H1 (cell line): ENCODE measurements at regions not wholly inside any gene's neighbourhood (a gene's known extent, or its start where the extent isn't known, plus 50 kb on each side); places are given as distances from the start of the nearest gene placed in this dataset.

ENCODE experiments used
- CTCF ChIA-PET: fragments of 300-600 bp; sonication (Branson Sonifier 250); formaldehyde crosslinking; loops from one replicate; lab custom pipeline; 2021; ENCODE audit not compliant: partially characterized antibody; lab: Charles Lee
- POLR2A ChIA-PET: fragments of 300-600 bp; sonication (Branson Sonifier 250); formaldehyde crosslinking; loops from one replicate; lab custom pipeline; 2021; ENCODE audit warnings: inconsistent platforms; ENCODE audit not compliant: partially characterized antibody; lab: Charles Lee
- DNase-seq, 2 experiments: peaks; one replicate each; pipeline versions ENCODE4 v3.0.0 to v3.0.0-alpha.2; 2010 to 2022; ENCODE audit warnings: low spot score in 2 of 2, low read depth in 1 of 2, mixed read lengths in 1 of 2
- FAIRE-seq: peaks from 2 replicates; lab custom pipeline; 2011; peaks lifted over from hg19 to GRCh38; lab: Jason Lieb, UNC
- H2AFZ ChIP-seq: 2 replicates; pipeline ENCODE4 v1.8.1; 2012; ENCODE audit warnings: low read length, inconsistent platforms
- H2AK5ac ChIP-seq: 2 replicates; pipeline ENCODE4 v1.6.1; 2013; ENCODE audit warnings: low read depth, low read length
- H2BK120ac ChIP-seq: replicated peaks from 2 replicates; pipeline ENCODE3; 2013; ENCODE audit warnings: low read depth, low read length, inconsistent platforms
- H2BK12ac ChIP-seq: 2 replicates; pipeline ENCODE4 v1.6.1; 2013; ENCODE audit warnings: low read depth, low read length
- H2BK15ac ChIP-seq: 2 replicates; pipeline ENCODE4 v1.6.1; 2013; ENCODE audit warnings: low read length
- H2BK20ac ChIP-seq: 2 replicates; pipeline ENCODE4 v1.6.1; 2013; ENCODE audit warnings: low read length
- H2BK5ac ChIP-seq: 2 replicates; pipeline ENCODE4 v1.6.1; 2013; ENCODE audit warnings: low read depth, low read length
- H3K14ac ChIP-seq: 2 replicates; pipeline ENCODE4 v1.6.1; 2013; ENCODE audit warnings: inconsistent platforms; ENCODE audit not compliant: insufficient read length
- H3K18ac ChIP-seq: 2 replicates; pipeline ENCODE4 v1.6.1; 2013; ENCODE audit warnings: low read length; ENCODE audit errors: extremely low read depth
- H3K23ac ChIP-seq: 2 replicates; pipeline ENCODE4 v1.6.1; 2013; ENCODE audit warnings: inconsistent platforms; ENCODE audit not compliant: insufficient read length
- H3K23me2 ChIP-seq: 2 replicates; pipeline ENCODE4 v1.6.1; 2013; ENCODE audit warnings: low read depth, low read length
- H3K27ac ChIP-seq: 2 replicates; pipeline ENCODE4 v1.6.1; 2011; ENCODE audit warnings: low read depth, low read length, inconsistent platforms
- H3K27me3 ChIP-seq, 4 experiments: replicated peaks in 1 of 4; 1 replicate in 1 of 4; 2 replicates in 3 of 4; pipeline versions ENCODE4 v1.6.1 to v1.8.1; 2011 to 2013; ENCODE audit warnings: low read length in 3 of 4, mild to moderate bottlenecking in 3 of 4, inconsistent platforms in 2 of 4, mixed read lengths in 2 of 4, moderate library complexity in 1 of 4; ENCODE audit not compliant: control insufficient read depth in 3 of 4, insufficient read depth in 3 of 4; ENCODE audit errors: extremely low read depth in 1 of 4
- H3K36me3 ChIP-seq, 4 experiments: 2 replicates each; pipeline versions ENCODE4 v1.6.1 to v1.8.1; 2011 to 2013; ENCODE audit warnings: mild to moderate bottlenecking in 4 of 4, low read length in 3 of 4, moderate library complexity in 2 of 4, control low read depth in 1 of 4, inconsistent platforms in 1 of 4; ENCODE audit not compliant: insufficient read depth in 4 of 4, control insufficient read depth in 2 of 4
- H3K4ac ChIP-seq: replicated peaks from 2 replicates; pipeline ENCODE3; 2013; ENCODE audit warnings: low read length, low read depth, mixed read lengths, inconsistent platforms; ENCODE audit not compliant: insufficient read length
- H3K4me1 ChIP-seq, 4 experiments: replicated peaks in 1 of 4; 1 replicate in 1 of 4; 2 replicates in 3 of 4; pipeline versions ENCODE4 v1.6.1 to v1.8.1; 2011 to 2013; ENCODE audit warnings: low read length in 3 of 4, inconsistent platforms in 2 of 4, mixed read lengths in 1 of 4; ENCODE audit not compliant: insufficient read depth in 4 of 4, control insufficient read depth in 3 of 4
- H3K4me2 ChIP-seq, 2 experiments: 2 replicates each; pipeline versions ENCODE4 v1.6.1 to v1.8.1; 2011 to 2013; ENCODE audit warnings: low read depth in 2 of 2, low read length in 2 of 2, control low read depth in 1 of 2, inconsistent platforms in 1 of 2, mild to moderate bottlenecking in 1 of 2; ENCODE audit not compliant: insufficient read depth in 1 of 2
- H3K4me3 ChIP-seq, 4 experiments: fragments of 200-600, 300-600 bp in 1 of 4; sonication (generic), shearing (Covaris generic), sonication (Bioruptor Twin) in 1 of 4; 2 replicates each; pipeline versions ENCODE4 v1.5.1 to v1.8.1; 2011 to 2016; ENCODE audit warnings: low read length in 4 of 4, low read depth in 3 of 4, control low read depth in 2 of 4, inconsistent platforms in 2 of 4, mild to moderate bottlenecking in 2 of 4, mixed read lengths in 1 of 4, moderate library complexity in 1 of 4; ENCODE audit not compliant: insufficient read depth in 2 of 4; ENCODE audit errors: extremely low read depth in 1 of 4
- H3K56ac ChIP-seq: replicated peaks from 2 replicates; pipeline ENCODE3; 2013; ENCODE audit warnings: low read depth, mild to moderate bottlenecking, mixed read lengths, low read length, inconsistent platforms; ENCODE audit not compliant: insufficient read length
- H3K79me1 ChIP-seq: 2 replicates; pipeline ENCODE4 v1.6.1; 2013; ENCODE audit warnings: low read depth, low read length, control low read depth
- H3K79me2 ChIP-seq, 2 experiments: 2 replicates each; pipeline versions ENCODE4 v1.6.1 to v1.8.1; 2012 to 2013; ENCODE audit warnings: low read length in 2 of 2, mild to moderate bottlenecking in 2 of 2, inconsistent platforms in 1 of 2; ENCODE audit not compliant: insufficient read depth in 2 of 2, control insufficient read depth in 1 of 2
- H3K9ac ChIP-seq, 4 experiments: replicated peaks in 1 of 4; 1 replicate in 1 of 4; 2 replicates in 3 of 4; pipeline versions ENCODE4 v1.6.1 to v1.8.1; 2011 to 2013; ENCODE audit warnings: low read depth in 3 of 4, low read length in 3 of 4, control low read depth in 2 of 4, mild to moderate bottlenecking in 2 of 4, moderate library complexity in 2 of 4, inconsistent platforms in 1 of 4; ENCODE audit errors: extremely low read depth in 1 of 4
- H3K9me3 ChIP-seq, 2 experiments: 2 replicates each; pipeline versions ENCODE4 v1.6.1 to v1.8.1; 2012 to 2013; ENCODE audit warnings: mild to moderate bottlenecking in 2 of 2, moderate library complexity in 2 of 2, control low read depth in 1 of 2, inconsistent platforms in 1 of 2, low read depth in 1 of 2, low read length in 1 of 2, mixed read lengths in 1 of 2; ENCODE audit not compliant: insufficient read depth in 2 of 2
- H4K20me1 ChIP-seq, 2 experiments: replicated peaks in 1 of 2; 2 replicates each; pipeline versions ENCODE3 to v1.8.1; 2011 to 2013; ENCODE audit warnings: inconsistent platforms in 2 of 2, low read length in 2 of 2, mild to moderate bottlenecking in 1 of 2; ENCODE audit not compliant: insufficient read depth in 2 of 2, control insufficient read depth in 1 of 2
- H4K5ac ChIP-seq: 2 replicates; pipeline ENCODE4 v1.6.1; 2013; ENCODE audit warnings: low read length, low read depth, mixed read lengths, inconsistent platforms; ENCODE audit not compliant: insufficient read length
- H4K8ac ChIP-seq: 2 replicates; pipeline ENCODE4 v1.8.0; 2013; ENCODE audit warnings: mild to moderate bottlenecking, moderate library complexity, low read length, inconsistent platforms; ENCODE audit not compliant: insufficient read depth; ENCODE audit errors: extremely low read depth
- H4K91ac ChIP-seq: replicated peaks from 2 replicates; pipeline ENCODE3; 2013; ENCODE audit warnings: low read length, mixed read lengths, inconsistent platforms; ENCODE audit not compliant: insufficient read length
- CHD7 ChIP-seq: fragments of 300-600 bp; sonication (generic); IDR thresholded peaks from 2 replicates; pipeline ENCODE4 v1.7.1; 2012; ENCODE audit warnings: low read length, moderate library complexity, mild to moderate bottlenecking, inconsistent platforms; ENCODE audit not compliant: insufficient replicate concordance
- WGBS, 2 experiments: shearing (Covaris generic) in 1 of 2; methylation state at CpG; one replicate each; pipeline versions ENCODE4 v1.1.6 to v1.1.7; 2013 to 2015; ENCODE audit warnings: low lambda C conversion rate in 2 of 2, mixed read lengths in 2 of 2, inconsistent platforms in 1 of 2, low coverage in 1 of 2, missing lambda C conversion rate in 1 of 2; ENCODE audit not compliant: insufficient replicate concordance in 2 of 2, insufficient coverage in 1 of 2, insufficient read length in 1 of 2; ENCODE audit errors: extremely low coverage in 1 of 2, missing lambda C conversion rate in 1 of 2; 5-methylcytosine and 5-hydroxymethylcytosine counted together

DNA sequence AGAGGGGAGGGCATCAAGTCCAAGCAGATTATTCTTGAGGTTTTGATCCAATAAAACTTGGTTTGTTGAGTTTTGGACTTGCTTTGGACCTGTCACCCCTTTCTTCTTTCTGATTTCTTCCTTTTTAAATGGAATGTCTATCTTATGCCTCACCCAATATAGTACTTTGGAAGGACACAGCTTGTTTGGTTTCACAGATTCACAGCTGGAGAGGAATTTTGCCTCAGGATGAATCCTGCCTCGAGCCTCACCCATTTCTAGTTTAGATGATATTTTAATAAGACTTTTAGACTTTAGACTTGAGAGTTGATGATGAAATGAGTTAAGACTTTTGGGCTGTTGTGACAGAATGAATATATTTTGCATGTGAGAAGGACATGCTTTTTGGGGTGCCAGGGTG lies 136.9 kb upstream of the PDE5A start:
- WGBS, 2 experiments, result 85% methylated on average over 1 of the region's 1 CpG; no CpG with 5 or more reads in 1 of the 2 experiments
- H3K23me2 ChIP-seq, result no peaks in the 10 kb centered on the region
- H2BK20ac ChIP-seq, result no peak overlapping the region
- no peak overlapping the region for H4K91ac ChIP-seq
- H3K27me3 ChIP-seq, result no peaks in the 10 kb centered on the region
- no peak overlapping the region for H2BK5ac ChIP-seq
- H3K79me2 ChIP-seq, result no peaks in the 10 kb centered on the region
- H3K18ac ChIP-seq, result no peak overlapping the region
- no peak overlapping the region for H3K4ac ChIP-seq
- H4K8ac ChIP-seq, result no peak overlapping the region
- H2AFZ ChIP-seq, result no peak overlapping the region
- H3K36me3 ChIP-seq, result no peaks in the 10 kb centered on the region
- no peak overlapping the region for H2BK120ac ChIP-seq
- no peaks in the 10 kb centered on the region for H3K4me1 ChIP-seq
- FAIRE-seq (no peak), DNase-seq (no peak)
- H2BK15ac ChIP-seq, result no peak overlapping the region
- no peak overlapping the region for H2BK12ac ChIP-seq
- H4K20me1 ChIP-seq, result no peaks in the 10 kb centered on the region
- ChIA-PET CTCF (no interaction called here), POLR2A (no interaction called here)
- no peaks in the 10 kb centered on the region for H3K9me3 ChIP-seq
- no peak overlapping the region for H3K9ac ChIP-seq
- no peaks in the 10 kb centered on the region for H3K79me1 ChIP-seq
- H3K56ac ChIP-seq, result no peak overlapping the region
- no peak overlapping the region for H3K4me3 ChIP-seq
- no peak overlapping the region for H3K23ac ChIP-seq
- H4K5ac ChIP-seq, result no peak overlapping the region
- no peak overlapping the region for H3K14ac ChIP-seq
- H3K27ac ChIP-seq, result no peak overlapping the region
- no peak overlapping the region for H2AK5ac ChIP-seq
- H3K4me2 ChIP-seq, result no peak overlapping the region
- no peak for TF ChIP-seq CHD7
